Neural progenitor cell (in vitro differentiated cells): ENCODE measurements at regions not wholly inside any gene's neighbourhood (a gene's known extent, or its start where the extent isn't known, plus 50 kb on each side); places are given as distances from the start of the nearest gene placed in this dataset.

ENCODE experiments used
- CTCF ChIP-seq: fragments of 200-600 bp; sonication (generic); IDR thresholded peaks from 2 replicates; pipeline ENCODE4 v1.5.1; 2017; ENCODE audit warnings: antibody characterized with exemption, mild to moderate bottlenecking
- EZH2 ChIP-seq: fragments of 200-600 bp; sonication (generic); IDR thresholded peaks from 2 replicates; pipeline ENCODE4 v1.6.1; 2017; ENCODE audit warnings: antibody characterized with exemption, mild to moderate bottlenecking, moderate library complexity

- no peak for TF ChIP-seq CTCF
- no peak for TF ChIP-seq EZH2
Measured at GRCh38 chr16:65202461-65202860, 80.6 kb upstream of the CDH11 start.
